ENCODE measurements at regions not wholly inside any gene's neighbourhood (a gene's known extent, or its start where the extent isn't known, plus 50 kb on each side); places are given as distances from the start of the nearest gene placed in this dataset.

GRCh38 chr7:54115028-54115763 is 427.0 kb upstream of the VSTM2A start:
- Histone ChIP-seq H3K4me3 (no peak overlapping the region), H3K4me2 (ENCODE audit: unreplicated experiment) (no peak overlapping the region), H2AFZ (no peak overlapping the region), H3K9ac (no peak overlapping the region), H3F3A (ENCODE audit: insufficient read depth) (no peaks in the 10 kb centered on the region), H3K9me2 (ENCODE audit: insufficient read depth) (no peaks in the 10 kb centered on the region), H3K36me3 (ENCODE audit: low read depth) (no peaks in the 10 kb centered on the region), H3K9me3 (ENCODE audit: low read depth) (no peaks in the 10 kb centered on the region), H4K20me1 (ENCODE audit: insufficient read depth) (no peaks in the 10 kb centered on the region), H3K4me1 (ENCODE audit: insufficient read depth) (no peaks in the 10 kb centered on the region), H3K27me3 (replicated peaks; ENCODE audit: insufficient read depth) (no peaks in the 10 kb centered on the region), H3K27ac (no peak overlapping the region), H3K79me2 (ENCODE audit: insufficient read depth) (no peaks in the 10 kb centered on the region)
- 26 to 27% methylated on average over 9 of the region's 9 CpGs for WGBS, 2 experiments (ENCODE audit: low coverage in 1 of 2, low lambda C conversion rate in 2 of 2, missing lambda C conversion rate in 2 of 2)
- TF ChIP-seq EZH2 (IDR thresholded peaks at IDR 0.05; ENCODE audit: insufficient read depth, poor library complexity, severe bottlenecking) (no peak), EZH2phosphoT487 (IDR thresholded peaks at IDR 0.05; ENCODE audit: insufficient read depth, low read depth) (no peak)
- in situ Hi-C loops (cut with MboI) = no loop called here
- no peak for DNase-seq

- Histone ChIP-seq H3K4me2 (ENCODE audit: unreplicated experiment) (no peak overlapping the region), H3K27me3 (replicated peaks; ENCODE audit: insufficient read depth) (no peaks in the 10 kb centered on the region), H3F3A (ENCODE audit: insufficient read depth) (no peaks in the 10 kb centered on the region), H4K20me1 (ENCODE audit: insufficient read depth) (no peaks in the 10 kb centered on the region), H2AFZ (no peak overlapping the region), H3K4me3 (no peak overlapping the region), H3K9me2 (ENCODE audit: insufficient read depth) (no peaks in the 10 kb centered on the region), H3K4me1 (ENCODE audit: insufficient read depth) (no peaks in the 10 kb centered on the region), H3K9ac (no peak overlapping the region), H3K36me3 (ENCODE audit: low read depth) (no peaks in the 10 kb centered on the region), H3K9me3 (ENCODE audit: low read depth) (no peaks in the 10 kb centered on the region), H3K79me2 (ENCODE audit: insufficient read depth) (no peaks in the 10 kb centered on the region), H3K27ac (no peak overlapping the region)
- no peak for TF ChIP-seq EZH2phosphoT487 (IDR thresholded peaks at IDR 0.05; ENCODE audit: insufficient read depth, low read depth)
- TF ChIP-seq EZH2 (IDR thresholded peaks at IDR 0.05; ENCODE audit: insufficient read depth, poor library complexity, severe bottlenecking) = no peak
- WGBS, 2 experiments (ENCODE audit: low coverage in 1 of 2, low lambda C conversion rate in 2 of 2, missing lambda C conversion rate in 2 of 2) = 8 to 10% methylated on average over 2 of the region's 2 CpGs
- in situ Hi-C loops (cut with MboI) = no loop called here
- no peak for DNase-seq
These were observed 425.2 kb upstream of the VSTM2A start for GRCh38 chr7:54116956-54117355.

- in situ Hi-C loops (cut with MboI) = no loop called here
- H4K20me1 ChIP-seq (ENCODE audit: insufficient read depth) = no peaks in the 10 kb centered on the region
- H3K36me3 ChIP-seq (ENCODE audit: low read depth) = no peaks in the 10 kb centered on the region
- DNase-seq = no peak
- no peaks in the 10 kb centered on the region for H3K4me1 ChIP-seq (ENCODE audit: insufficient read depth)
- H3K4me2 ChIP-seq (ENCODE audit: unreplicated experiment) = no peak overlapping the region
- H3K9me3 ChIP-seq (ENCODE audit: low read depth) = no peaks in the 10 kb centered on the region
- H3K4me3 ChIP-seq = no peak overlapping the region
- H3K79me2 ChIP-seq (ENCODE audit: insufficient read depth) = no peaks in the 10 kb centered on the region
- no peaks in the 10 kb centered on the region for H3K9me2 ChIP-seq (ENCODE audit: insufficient read depth)
- H3K27ac ChIP-seq = no peak overlapping the region
- H2AFZ ChIP-seq = no peak overlapping the region
- H3K9ac ChIP-seq = no peak overlapping the region
- TF ChIP-seq EZH2phosphoT487 (IDR thresholded peaks at IDR 0.05; ENCODE audit: insufficient read depth, low read depth) (no peak), EZH2 (IDR thresholded peaks at IDR 0.05; ENCODE audit: insufficient read depth, poor library complexity, severe bottlenecking) (no peak)
- no peaks in the 10 kb centered on the region for H3K27me3 ChIP-seq (replicated peaks; ENCODE audit: insufficient read depth)
- H3F3A ChIP-seq (ENCODE audit: insufficient read depth) = no peaks in the 10 kb centered on the region
These were observed 413.1 kb upstream of the VSTM2A start for GRCh38 chr7:54129035-54129434.

GRCh38 chr7:54141576-54141975 is 400.6 kb upstream of the VSTM2A start:
- in situ Hi-C loops (cut with MboI) = no loop called here
- Histone ChIP-seq H3K79me2 (ENCODE audit: insufficient read depth) (no peaks in the 10 kb centered on the region), H3F3A (ENCODE audit: insufficient read depth) (no peaks in the 10 kb centered on the region), H3K4me3 (no peak overlapping the region), H3K27me3 (replicated peaks; ENCODE audit: insufficient read depth) (no peaks in the 10 kb centered on the region), H3K9me2 (ENCODE audit: insufficient read depth) (no peaks in the 10 kb centered on the region), H3K36me3 (ENCODE audit: low read depth) (no peaks in the 10 kb centered on the region), H3K4me2 (ENCODE audit: unreplicated experiment) (no peak overlapping the region), H3K9ac (no peak overlapping the region), H3K4me1 (ENCODE audit: insufficient read depth) (no peaks in the 10 kb centered on the region), H3K9me3 (ENCODE audit: low read depth) (no peaks in the 10 kb centered on the region), H2AFZ (no peak overlapping the region), H4K20me1 (ENCODE audit: insufficient read depth) (no peaks in the 10 kb centered on the region), H3K27ac (no peak overlapping the region)
- TF ChIP-seq EZH2 (IDR thresholded peaks at IDR 0.05; ENCODE audit: insufficient read depth, poor library complexity, severe bottlenecking) (no peak), EZH2phosphoT487 (IDR thresholded peaks at IDR 0.05; ENCODE audit: insufficient read depth, low read depth) (no peak)
- no peak for DNase-seq

- H4K20me1 ChIP-seq (ENCODE audit: insufficient read depth) = no peaks in the 10 kb centered on the region
- H3K4me1 ChIP-seq (ENCODE audit: insufficient read depth) = no peaks in the 10 kb centered on the region
- no peaks in the 10 kb centered on the region for H3K27me3 ChIP-seq (replicated peaks; ENCODE audit: insufficient read depth)
- no peak overlapping the region for H3K4me3 ChIP-seq
- TF ChIP-seq EZH2 (IDR thresholded peaks at IDR 0.05; ENCODE audit: insufficient read depth, poor library complexity, severe bottlenecking) = no peak
- TF ChIP-seq EZH2phosphoT487 (IDR thresholded peaks at IDR 0.05; ENCODE audit: insufficient read depth, low read depth) = no peak
- no peaks in the 10 kb centered on the region for H3K36me3 ChIP-seq (ENCODE audit: low read depth)
- no peak for DNase-seq
- H3K9me3 ChIP-seq (ENCODE audit: low read depth) = no peaks in the 10 kb centered on the region
- H3K27ac ChIP-seq = no peak overlapping the region
- H2AFZ ChIP-seq = no peak overlapping the region
- H3K4me2 ChIP-seq (ENCODE audit: unreplicated experiment) = no peak overlapping the region
- in situ Hi-C loops (cut with MboI) = no loop called here
- 32 to 39% methylated on average over 8 of the region's 8 CpGs for WGBS, 2 experiments (ENCODE audit: low coverage in 1 of 2, low lambda C conversion rate in 2 of 2, missing lambda C conversion rate in 2 of 2)
- H3F3A ChIP-seq (ENCODE audit: insufficient read depth) = no peaks in the 10 kb centered on the region
- no peaks in the 10 kb centered on the region for H3K9me2 ChIP-seq (ENCODE audit: insufficient read depth)
- H3K79me2 ChIP-seq (ENCODE audit: insufficient read depth) = no peaks in the 10 kb centered on the region
- H3K9ac ChIP-seq = no peak overlapping the region
These were observed 396.5 kb upstream of the VSTM2A start for GRCh38 chr7:54145716-54146115.
